Fibroblast of lung (primary cell): ENCODE measurements at regions not wholly inside any gene's neighbourhood (a gene's known extent, or its start where the extent isn't known, plus 50 kb on each side); places are given as distances from the start of the nearest gene placed in this dataset.
"Not testable (repeated sequence)": the region's sequence is repeated elsewhere in the genome, so short reads cannot be mapped to it uniquely, and the experiment has no call there.

Experiments
- DNase-seq, 2 donors: peaks; one replicate each; pipeline versions ENCODE4 v3.0.0 to v3.0.0-alpha.2; 2010; ENCODE audit warnings: low read depth in 2 of 2
- H2AFZ ChIP-seq: 2 replicates; pipeline ENCODE4 v1.5.1; 2012; ENCODE audit warnings: low read length, control low read depth, inconsistent platforms
- H3K27ac ChIP-seq: 2 replicates; pipeline ENCODE4 v1.5.1; 2011; ENCODE audit warnings: low read length, control low read depth; ENCODE audit not compliant: insufficient read depth
- H3K27me3 ChIP-seq: 2 replicates; pipeline ENCODE4 v1.5.1; 2011; ENCODE audit warnings: mild to moderate bottlenecking, low read length; ENCODE audit not compliant: control insufficient read depth, insufficient read depth
- H3K36me3 ChIP-seq: 2 replicates; pipeline ENCODE4 v1.5.1; 2011; ENCODE audit warnings: low read length; ENCODE audit not compliant: control insufficient read depth, insufficient read depth
- H3K4me1 ChIP-seq: 2 replicates; pipeline ENCODE4 v1.5.1; 2011; ENCODE audit warnings: low read length; ENCODE audit not compliant: control insufficient read depth, insufficient read depth; ENCODE audit errors: extremely low read depth
- H3K4me2 ChIP-seq: 2 replicates; pipeline ENCODE4 v1.5.1; 2011; ENCODE audit warnings: low read length, control low read depth; ENCODE audit not compliant: insufficient read depth; ENCODE audit errors: extremely low read depth
- H3K4me3 ChIP-seq, 4 experiments: fragments of 200-600 bp in 1 of 4; sonication (generic) in 1 of 4; replicated peaks in 1 of 4; 2 replicates each; pipeline ENCODE4 v1.5.1; 2011 to 2016; ENCODE audit warnings: low read length in 4 of 4, low read depth in 3 of 4, mild to moderate bottlenecking in 3 of 4, control low read depth in 2 of 4, inconsistent platforms in 1 of 4, mixed read lengths in 1 of 4; ENCODE audit not compliant: insufficient read depth in 1 of 4; ENCODE audit errors: control extremely low read depth in 1 of 4
- H3K79me2 ChIP-seq: 2 replicates; pipeline ENCODE4 v1.5.1; 2012; ENCODE audit warnings: mild to moderate bottlenecking, low read length, inconsistent platforms; ENCODE audit not compliant: control insufficient read depth, insufficient read depth
- H3K9ac ChIP-seq: 2 replicates; pipeline ENCODE4 v1.5.1; 2011; ENCODE audit warnings: mild to moderate bottlenecking, low read length, control low read depth; ENCODE audit not compliant: insufficient read depth
- H3K9me3 ChIP-seq: 2 replicates; pipeline ENCODE4 v1.5.1; 2012; ENCODE audit warnings: low read depth, low read length; ENCODE audit not compliant: control insufficient read depth, insufficient read depth
- H4K20me1 ChIP-seq: 2 replicates; pipeline ENCODE4 v1.5.1; 2011; ENCODE audit warnings: low read length; ENCODE audit not compliant: control insufficient read depth, insufficient read depth; ENCODE audit errors: extremely low read depth
- EZH2 ChIP-seq: IDR thresholded peaks from 2 replicates; pipeline ENCODE4 v1.5.1; 2012; ENCODE audit warnings: low read length, control low read depth, mild to moderate bottlenecking; ENCODE audit errors: missing control alignments
- TF ChIP-seq, protein P1 (sequence below), 2 donors: IDR thresholded peaks in 1 of 2; conservative IDR thresholded peaks in 1 of 2; 1 replicate in 1 of 2; 2 replicates in 1 of 2; pipeline ENCODE4 v1.5.1; 2011 to 2012; ENCODE audit warnings: low read length in 2 of 2, control low read depth in 1 of 2, inconsistent platforms in 1 of 2, low read depth in 1 of 2, mild to moderate bottlenecking in 1 of 2

DNA sequence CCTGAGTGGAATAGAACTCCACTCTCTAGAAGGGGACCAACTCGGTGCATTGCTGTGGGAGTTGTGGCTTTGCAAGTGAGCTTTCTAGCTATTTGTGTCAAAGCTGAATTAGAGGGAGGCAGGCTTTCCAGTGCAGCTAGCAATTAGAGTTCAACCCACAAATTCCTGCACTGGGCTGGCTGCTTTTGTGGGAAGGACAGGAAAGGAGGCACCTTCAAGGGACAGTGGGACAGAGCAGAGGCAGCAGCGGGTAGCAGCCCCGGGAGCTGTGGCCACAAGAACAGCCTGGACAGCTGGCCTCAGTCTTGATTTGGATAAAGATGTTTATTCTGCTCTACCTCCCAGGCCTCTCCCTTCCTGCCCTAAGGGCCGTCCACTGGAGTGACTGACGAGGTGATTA, 83.7 kb upstream of the SLIT3 start:
- no peaks in the 10 kb centered on the region for H3K27me3 ChIP-seq
- H4K20me1 ChIP-seq, result no peaks in the 10 kb centered on the region
- no peak overlapping the region for H3K4me3 ChIP-seq
- H3K9me3 ChIP-seq, result no peaks in the 10 kb centered on the region
- no peaks in the 10 kb centered on the region for H3K4me1 ChIP-seq
- H2AFZ ChIP-seq, result no peak overlapping the region
- DNase-seq, result peak in 1 of 2 donors; percentile 72
- H3K79me2 ChIP-seq, result no peaks in the 10 kb centered on the region
- no peak overlapping the region for H3K27ac ChIP-seq
- H3K9ac ChIP-seq, result no peak overlapping the region
- H3K4me2 ChIP-seq, result no peak overlapping the region
- H3K36me3 ChIP-seq, result no peaks in the 10 kb centered on the region
- TF ChIP-seq, protein P1, sequence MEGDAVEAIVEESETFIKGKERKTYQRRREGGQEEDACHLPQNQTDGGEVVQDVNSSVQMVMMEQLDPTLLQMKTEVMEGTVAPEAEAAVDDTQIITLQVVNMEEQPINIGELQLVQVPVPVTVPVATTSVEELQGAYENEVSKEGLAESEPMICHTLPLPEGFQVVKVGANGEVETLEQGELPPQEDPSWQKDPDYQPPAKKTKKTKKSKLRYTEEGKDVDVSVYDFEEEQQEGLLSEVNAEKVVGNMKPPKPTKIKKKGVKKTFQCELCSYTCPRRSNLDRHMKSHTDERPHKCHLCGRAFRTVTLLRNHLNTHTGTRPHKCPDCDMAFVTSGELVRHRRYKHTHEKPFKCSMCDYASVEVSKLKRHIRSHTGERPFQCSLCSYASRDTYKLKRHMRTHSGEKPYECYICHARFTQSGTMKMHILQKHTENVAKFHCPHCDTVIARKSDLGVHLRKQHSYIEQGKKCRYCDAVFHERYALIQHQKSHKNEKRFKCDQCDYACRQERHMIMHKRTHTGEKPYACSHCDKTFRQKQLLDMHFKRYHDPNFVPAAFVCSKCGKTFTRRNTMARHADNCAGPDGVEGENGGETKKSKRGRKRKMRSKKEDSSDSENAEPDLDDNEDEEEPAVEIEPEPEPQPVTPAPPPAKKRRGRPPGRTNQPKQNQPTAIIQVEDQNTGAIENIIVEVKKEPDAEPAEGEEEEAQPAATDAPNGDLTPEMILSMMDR (conservative IDR thresholded peaks at IDR 0.05 in 1 of 2, IDR thresholded peaks at IDR 0.05 in 1 of 2; ENCODE audit: low read depth in 1 of 2, low read length in 2 of 2), result no peak
- no peak for TF ChIP-seq EZH2

- no peaks in the 10 kb centered on the region for H3K79me2 ChIP-seq
- no peak overlapping the region for H2AFZ ChIP-seq
- peak in 1 of 2 donors; percentile 36 for DNase-seq
These were observed 73.8 kb upstream of the SLIT3 start for GRCh38 chr5:169374761-169375160.

DNA sequence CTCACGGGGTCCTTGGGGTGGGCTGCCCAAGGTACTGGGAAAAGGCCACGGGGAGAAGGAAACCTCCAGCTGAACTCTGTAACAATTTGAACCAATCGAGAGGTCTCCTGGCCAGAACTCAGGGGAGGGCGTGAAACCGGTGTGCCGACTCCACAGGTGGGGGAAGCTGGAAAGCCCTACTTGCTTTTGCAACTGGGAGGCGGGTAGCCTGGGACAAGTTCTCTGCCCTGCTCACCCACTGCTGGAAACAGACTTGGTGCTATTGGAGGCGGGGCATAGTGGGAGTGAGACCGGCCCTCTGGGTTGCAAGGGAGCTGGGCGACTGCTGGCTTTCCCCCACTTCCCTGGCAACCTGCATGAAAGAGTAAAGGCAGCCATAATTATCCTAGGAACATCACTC, 73.2 kb upstream of the SLIT3 start:
- H3K4me2 ChIP-seq, result no peak overlapping the region
- H3K27me3 ChIP-seq, result no peaks in the 10 kb centered on the region
- H3K4me3 ChIP-seq, result no peak overlapping the region
- H3K4me1 ChIP-seq, result no peaks in the 10 kb centered on the region
- TF ChIP-seq, protein P1 (conservative IDR thresholded peaks at IDR 0.05 in 1 of 2, IDR thresholded peaks at IDR 0.05 in 1 of 2; ENCODE audit: low read depth in 1 of 2, low read length in 2 of 2), result no peak
- TF ChIP-seq EZH2, result no peak
- H3K27ac ChIP-seq, result no peak overlapping the region
- H3K9me3 ChIP-seq, result no peaks in the 10 kb centered on the region
- no peak overlapping the region for H2AFZ ChIP-seq
- H4K20me1 ChIP-seq, result no peaks in the 10 kb centered on the region
- H3K79me2 ChIP-seq, result no peaks in the 10 kb centered on the region
- no peak overlapping the region for H3K9ac ChIP-seq
- no peak for DNase-seq
- no peaks in the 10 kb centered on the region for H3K36me3 ChIP-seq

More at GRCh38 chr5:169374761-169375160, 73.8 kb upstream of the SLIT3 start:
- Histone ChIP-seq H3K4me3 (no peak overlapping the region), H3K27ac (no peak overlapping the region), H3K36me3 (no peaks in the 10 kb centered on the region), H4K20me1 (no peaks in the 10 kb centered on the region), H3K9ac (no peak overlapping the region), H3K9me3 (no peaks in the 10 kb centered on the region), H3K27me3 (no peaks in the 10 kb centered on the region), H3K4me2 (no peak overlapping the region), H3K4me1 (no peaks in the 10 kb centered on the region)
- no peak for TF ChIP-seq EZH2
- TF ChIP-seq, protein P1 (conservative IDR thresholded peaks at IDR 0.05 in 1 of 2, IDR thresholded peaks at IDR 0.05 in 1 of 2; ENCODE audit: low read depth in 1 of 2, low read length in 2 of 2), result no peak

GRCh38 chr5:169371801-169372200, 70.9 kb upstream of the SLIT3 start:
- not testable (repeated sequence) for H3K9ac ChIP-seq, H3K27me3 ChIP-seq, H3K4me1 ChIP-seq, H2AFZ ChIP-seq, H3K9me3 ChIP-seq, H3K79me2 ChIP-seq, H4K20me1 ChIP-seq, H3K4me3 ChIP-seq, H3K36me3 ChIP-seq, H3K4me2 ChIP-seq, H3K27ac ChIP-seq
- DNase-seq, result peak in 1 of 2 donors; percentile 43
